ENCODE measurements at regions not wholly inside any gene's neighbourhood (a gene's known extent, or its start where the extent isn't known, plus 50 kb on each side); places are given as distances from the start of the nearest gene placed in this dataset.
A peak's percentile ranks its signal among the peaks of the same experiment; 100 is the strongest.

GRCh38 chr4:127141856-127142255 is 490.9 kb upstream of the INTU start:
- ChIA-PET CTCF (no interaction called here), POLR2A (ENCODE audit: low non-redundant PET) (no interaction called here)
- DNase-seq (ENCODE audit: low spot score) = no peak
- TF ChIP-seq CTCF (conservative IDR thresholded peaks at IDR 0.05; ENCODE audit: low read depth) = no peak
- no peak overlapping the region for H3K27ac ChIP-seq

GRCh38 chr4:127143460-127144195 is 489.1 kb upstream of the INTU start:
- ChIA-PET CTCF (no interaction called here), POLR2A (ENCODE audit: low non-redundant PET) (no interaction called here)
- TF ChIP-seq CTCF (conservative IDR thresholded peaks at IDR 0.05; ENCODE audit: low read depth) = no peak
- H3K27ac ChIP-seq = no peak overlapping the region
- peak; percentile 3 for DNase-seq (ENCODE audit: low spot score)

- POLR2A ChIA-PET (ENCODE audit: low non-redundant PET) = no interaction called here
- TF ChIP-seq CTCF (conservative IDR thresholded peaks at IDR 0.05; ENCODE audit: low read depth) = no peak
- CTCF ChIA-PET = interaction anchor here (0.6 kb wide), 1 partner anchor 155 kb away, joined by 4 read pairs; no protein-coding TSS in a partner anchor
- no peak overlapping the region for H3K27ac ChIP-seq
- DNase-seq (ENCODE audit: low spot score) = no peak
Observed at GRCh38 chr4:127145006-127145540, 487.7 kb upstream of the INTU start.

GRCh38 chr4:127148165-127148564 is 484.6 kb upstream of the INTU start:
- no peak overlapping the region for H3K27ac ChIP-seq
- CTCF ChIA-PET = no interaction called here
- no peak for TF ChIP-seq CTCF (conservative IDR thresholded peaks at IDR 0.05; ENCODE audit: low read depth)
- POLR2A ChIA-PET (ENCODE audit: low non-redundant PET) = no interaction called here
- no peak for DNase-seq (ENCODE audit: low spot score)

- CTCF ChIA-PET = no interaction called here
- no peak for DNase-seq (ENCODE audit: low spot score)
- no peak overlapping the region for H3K27ac ChIP-seq
- POLR2A ChIA-PET (ENCODE audit: low non-redundant PET) = no interaction called here
- no peak for TF ChIP-seq CTCF (conservative IDR thresholded peaks at IDR 0.05; ENCODE audit: low read depth)
Observed at GRCh38 chr4:127149086-127149485, 483.7 kb upstream of the INTU start.

- H3K27ac ChIP-seq = no peak overlapping the region
- DNase-seq (ENCODE audit: low spot score) = no peak
- ChIA-PET POLR2A (ENCODE audit: low non-redundant PET) (no interaction called here), CTCF (no interaction called here)
- no peak for TF ChIP-seq CTCF (conservative IDR thresholded peaks at IDR 0.05; ENCODE audit: low read depth)
Observed at GRCh38 chr4:127151941-127152340, 480.8 kb upstream of the INTU start.

Data from RWPE1 (cell line).